Parathyroid adenoma (tissue), 2 donors: ENCODE measurements at regions not wholly inside any gene's neighbourhood (a gene's known extent, or its start where the extent isn't known, plus 50 kb on each side); places are given as distances from the start of the nearest gene placed in this dataset.

Experiments used
- H2AFZ ChIP-seq: fragments of 300-600 bp; sonication (generic); one replicate; pipeline ENCODE4 v1.7.0; 2017; ENCODE audit warnings: antibody characterized with exemption, mild to moderate bottlenecking
- H3K27ac ChIP-seq: fragments of 300-600 bp; sonication (generic); one replicate; pipeline ENCODE4 v1.7.0; 2017
- H3K27me3 ChIP-seq: fragments of 300-600 bp; sonication (generic); one replicate; pipeline ENCODE4 v1.7.0; 2017; ENCODE audit warnings: low read length; ENCODE audit not compliant: control insufficient read depth, insufficient read depth
- H3K36me3 ChIP-seq: fragments of 300-600 bp; sonication (generic); one replicate; pipeline ENCODE4 v1.7.0; 2017; ENCODE audit warnings: low read length; ENCODE audit not compliant: control insufficient read depth, insufficient read depth
- H3K4me1 ChIP-seq: fragments of 300-600 bp; sonication (generic); one replicate; pipeline ENCODE4 v1.7.0; 2017; ENCODE audit warnings: control low read depth
- H3K4me2 ChIP-seq: fragments of 300-600 bp; sonication (generic); one replicate; pipeline ENCODE4 v1.7.0; 2017; ENCODE audit warnings: low read length
- H3K4me3 ChIP-seq: fragments of 300-600 bp; sonication (generic); one replicate; pipeline ENCODE4 v1.7.0; 2017; ENCODE audit warnings: low read depth, low read length
- H3K79me2 ChIP-seq: fragments of 300-600 bp; sonication (generic); one replicate; pipeline ENCODE4 v1.7.0; 2017; ENCODE audit warnings: control low read depth
- H3K9ac ChIP-seq: fragments of 300-600 bp; sonication (generic); one replicate; pipeline ENCODE4 v1.7.0; 2017; ENCODE audit warnings: mild to moderate bottlenecking
- H3K9me3 ChIP-seq: fragments of 300-600 bp; sonication (generic); one replicate; pipeline ENCODE4 v1.7.0; 2017; ENCODE audit warnings: low read length; ENCODE audit not compliant: control insufficient read depth
- TF ChIP-seq, protein P1 (sequence below): fragments of 300-600 bp; sonication (generic); IDR thresholded peaks from one replicate; pipeline ENCODE4 v1.7.0; 2017; ENCODE audit warnings: antibody characterized with exemption, mild to moderate bottlenecking
- donor health status: primary hyperparathyroidism.

GRCh38 chr18:71105994-71106546 is 817.2 kb downstream of the SOCS6 start:
- no peaks in the 10 kb centered on the region for H3K79me2 ChIP-seq
- H3K4me1 ChIP-seq, result no peaks in the 10 kb centered on the region
- no peak overlapping the region for H2AFZ ChIP-seq
- H3K36me3 ChIP-seq, result no peaks in the 10 kb centered on the region
- H3K27me3 ChIP-seq, result no peaks in the 10 kb centered on the region
- no peak overlapping the region for H3K9ac ChIP-seq
- H3K4me3 ChIP-seq, result no peak overlapping the region
- TF ChIP-seq, protein P1, sequence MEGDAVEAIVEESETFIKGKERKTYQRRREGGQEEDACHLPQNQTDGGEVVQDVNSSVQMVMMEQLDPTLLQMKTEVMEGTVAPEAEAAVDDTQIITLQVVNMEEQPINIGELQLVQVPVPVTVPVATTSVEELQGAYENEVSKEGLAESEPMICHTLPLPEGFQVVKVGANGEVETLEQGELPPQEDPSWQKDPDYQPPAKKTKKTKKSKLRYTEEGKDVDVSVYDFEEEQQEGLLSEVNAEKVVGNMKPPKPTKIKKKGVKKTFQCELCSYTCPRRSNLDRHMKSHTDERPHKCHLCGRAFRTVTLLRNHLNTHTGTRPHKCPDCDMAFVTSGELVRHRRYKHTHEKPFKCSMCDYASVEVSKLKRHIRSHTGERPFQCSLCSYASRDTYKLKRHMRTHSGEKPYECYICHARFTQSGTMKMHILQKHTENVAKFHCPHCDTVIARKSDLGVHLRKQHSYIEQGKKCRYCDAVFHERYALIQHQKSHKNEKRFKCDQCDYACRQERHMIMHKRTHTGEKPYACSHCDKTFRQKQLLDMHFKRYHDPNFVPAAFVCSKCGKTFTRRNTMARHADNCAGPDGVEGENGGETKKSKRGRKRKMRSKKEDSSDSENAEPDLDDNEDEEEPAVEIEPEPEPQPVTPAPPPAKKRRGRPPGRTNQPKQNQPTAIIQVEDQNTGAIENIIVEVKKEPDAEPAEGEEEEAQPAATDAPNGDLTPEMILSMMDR, result no peak
- no peaks in the 10 kb centered on the region for H3K9me3 ChIP-seq
- H3K4me2 ChIP-seq, result no peak overlapping the region
- H3K27ac ChIP-seq, result no peak overlapping the region

- H3K27me3 ChIP-seq, result no peaks in the 10 kb centered on the region
- no peak overlapping the region for H3K27ac ChIP-seq
- no peaks in the 10 kb centered on the region for H3K36me3 ChIP-seq
- H3K4me3 ChIP-seq, result no peak overlapping the region
- no peak overlapping the region for H3K4me2 ChIP-seq
- H3K79me2 ChIP-seq, result no peaks in the 10 kb centered on the region
- H3K9me3 ChIP-seq, result no peaks in the 10 kb centered on the region
- H2AFZ ChIP-seq, result no peak overlapping the region
- no peak overlapping the region for H3K9ac ChIP-seq
- H3K4me1 ChIP-seq, result no peaks in the 10 kb centered on the region
- TF ChIP-seq, protein P1, result no peak
Measured at GRCh38 chr18:71105078-71105819, 816.4 kb downstream of the SOCS6 start.

DNA sequence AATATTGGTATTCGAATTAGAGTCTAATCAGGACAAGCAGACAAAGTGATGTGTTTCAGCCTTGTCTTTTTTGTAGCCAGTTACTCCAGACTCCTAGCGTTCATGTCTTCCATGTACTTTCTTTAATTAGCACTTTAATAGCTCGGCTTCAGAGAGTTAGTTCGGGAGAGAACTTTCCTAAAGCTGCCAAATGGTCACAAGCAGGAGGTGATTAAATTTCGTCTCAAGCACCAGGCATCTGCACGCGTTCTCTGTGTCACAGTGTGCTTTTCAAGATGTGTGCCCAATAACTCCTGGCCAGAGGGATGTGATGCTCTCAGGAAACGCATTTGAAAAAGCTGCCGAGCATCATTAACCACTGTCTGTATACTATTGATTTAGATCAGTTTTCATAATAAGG is 790.8 kb downstream of the SOCS6 start:
- Histone ChIP-seq H3K27ac (no peak overlapping the region), H3K4me1 (no peaks in the 10 kb centered on the region), H3K4me2 (no peak overlapping the region), H3K79me2 (no peaks in the 10 kb centered on the region), H3K4me3 (no peak overlapping the region), H3K36me3 (no peaks in the 10 kb centered on the region), H3K27me3 (no peaks in the 10 kb centered on the region), H2AFZ (no peak overlapping the region), H3K9ac (no peak overlapping the region), H3K9me3 (no peaks in the 10 kb centered on the region)
- TF ChIP-seq, protein P1, result no peak

DNA sequence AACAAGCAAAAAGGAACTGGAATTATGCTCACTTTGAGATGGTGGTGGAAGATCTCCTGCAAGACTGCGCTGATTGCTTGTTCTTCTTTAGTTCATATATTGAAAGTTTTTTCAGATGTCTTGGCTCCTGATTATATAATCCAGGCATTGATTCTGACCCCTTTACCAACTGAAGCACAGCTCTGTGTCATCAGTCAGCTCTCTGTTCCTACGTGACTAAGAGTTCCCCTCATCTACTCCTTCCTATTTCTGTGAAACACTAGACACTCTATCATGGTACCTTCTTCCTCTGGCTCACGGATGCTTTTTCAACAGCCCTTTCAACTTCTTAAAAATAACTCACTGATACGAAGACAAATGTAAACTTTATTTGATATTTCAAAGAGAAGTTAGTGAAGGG is 788.6 kb downstream of the SOCS6 start:
- TF ChIP-seq, protein P1, result no peak
- H3K4me1 ChIP-seq, result no peaks in the 10 kb centered on the region
- no peak overlapping the region for H3K4me3 ChIP-seq
- no peak overlapping the region for H3K27ac ChIP-seq
- H3K79me2 ChIP-seq, result no peaks in the 10 kb centered on the region
- no peaks in the 10 kb centered on the region for H3K36me3 ChIP-seq
- H3K9me3 ChIP-seq, result no peaks in the 10 kb centered on the region
- no peak overlapping the region for H3K4me2 ChIP-seq
- H3K27me3 ChIP-seq, result no peaks in the 10 kb centered on the region
- no peak overlapping the region for H2AFZ ChIP-seq
- H3K9ac ChIP-seq, result no peak overlapping the region

DNA sequence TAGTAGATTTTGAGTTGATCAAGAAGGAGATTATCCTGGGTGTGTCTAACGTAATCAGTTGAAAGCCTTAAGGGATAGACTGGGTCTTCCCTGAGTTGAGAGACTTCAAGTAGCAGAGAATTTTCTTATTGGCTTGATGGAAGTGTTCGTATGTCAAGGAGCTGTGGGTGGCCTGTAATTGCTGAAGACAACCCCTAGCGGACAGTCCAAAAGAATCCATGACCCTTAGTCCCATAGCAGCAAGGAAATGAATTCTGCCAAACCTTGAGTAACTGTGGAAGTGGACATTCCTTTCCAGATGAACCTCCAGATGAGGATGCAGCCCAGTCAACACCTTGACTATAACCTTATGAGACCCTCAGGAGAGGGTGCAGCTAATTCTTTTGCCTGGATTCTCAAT is 786.3 kb downstream of the SOCS6 start:
- TF ChIP-seq, protein P1, result no peak
- H3K9ac ChIP-seq, result no peak overlapping the region
- H3K9me3 ChIP-seq, result no peaks in the 10 kb centered on the region
- H3K79me2 ChIP-seq, result no peaks in the 10 kb centered on the region
- no peaks in the 10 kb centered on the region for H3K36me3 ChIP-seq
- H3K27ac ChIP-seq, result no peak overlapping the region
- H3K4me2 ChIP-seq, result no peak overlapping the region
- H3K4me1 ChIP-seq, result no peaks in the 10 kb centered on the region
- no peak overlapping the region for H3K4me3 ChIP-seq
- no peak overlapping the region for H2AFZ ChIP-seq
- H3K27me3 ChIP-seq, result no peaks in the 10 kb centered on the region
